Keratinocyte (primary cell): ENCODE measurements at regions not wholly inside any gene's neighbourhood (a gene's known extent, or its start where the extent isn't known, plus 50 kb on each side); places are given as distances from the start of the nearest gene placed in this dataset.

ENCODE experiments used
- DNase-seq: peaks from one replicate; pipeline ENCODE4 v3.0.0-alpha.2; 2011; ENCODE audit warnings: low read depth, missing footprints, low spot score
- FAIRE-seq: peaks from 2 replicates; lab custom pipeline; 2011; peaks lifted over from hg19 to GRCh38; lab: Jason Lieb, UNC
- H2AFZ ChIP-seq: 2 replicates; pipeline ENCODE4 v1.6.0; 2012; ENCODE audit warnings: low read length, control low read depth, inconsistent platforms; ENCODE audit not compliant: control insufficient read depth
- H3K27ac ChIP-seq: 2 replicates; pipeline ENCODE4 v1.5.1; 2011; ENCODE audit warnings: low read length; ENCODE audit not compliant: control insufficient read depth, insufficient read depth
- H3K27me3 ChIP-seq: 3 replicates; pipeline ENCODE4 v1.6.0; 2011; ENCODE audit warnings: low read length; ENCODE audit not compliant: control insufficient read depth, insufficient read depth; ENCODE audit errors: extremely low read depth
- H3K36me3 ChIP-seq, 2 experiments: 2 replicates in 1 of 2; 3 replicates in 1 of 2; pipeline ENCODE4 v1.5.1; 2011; ENCODE audit warnings: low read length in 2 of 2, mild to moderate bottlenecking in 1 of 2; ENCODE audit not compliant: control insufficient read depth in 2 of 2, insufficient read depth in 2 of 2; ENCODE audit errors: extremely low read depth in 1 of 2
- H3K4me1 ChIP-seq: 3 replicates; pipeline ENCODE4 v1.5.1; 2011; ENCODE audit warnings: low read length; ENCODE audit not compliant: control insufficient read depth, insufficient read depth; ENCODE audit errors: extremely low read depth
- H3K4me2 ChIP-seq: 3 replicates; pipeline ENCODE4 v1.6.0; 2011; ENCODE audit warnings: low read depth, low read length; ENCODE audit not compliant: control insufficient read depth, insufficient read depth; ENCODE audit errors: extremely low read depth
- H3K4me3 ChIP-seq, 3 experiments: fragments of 200-600 bp in 1 of 3; sonication (generic) in 1 of 3; 2 replicates in 2 of 3; 3 replicates in 1 of 3; pipeline ENCODE4 v1.5.1; 2011 to 2016; ENCODE audit warnings: low read length in 3 of 3, mild to moderate bottlenecking in 3 of 3, control low read depth in 2 of 3, inconsistent platforms in 1 of 3, low read depth in 1 of 3, mixed read lengths in 1 of 3, mixed run types in 1 of 3, moderate library complexity in 1 of 3; ENCODE audit not compliant: control insufficient read depth in 2 of 3, insufficient read depth in 2 of 3; ENCODE audit errors: extremely low read depth in 1 of 3
- H3K79me2 ChIP-seq: 2 replicates; pipeline ENCODE4 v1.6.0; 2012; ENCODE audit warnings: low read length; ENCODE audit not compliant: control insufficient read depth, insufficient read depth
- H3K9ac ChIP-seq: 3 replicates; pipeline ENCODE4 v1.6.0; 2011; ENCODE audit warnings: low read length; ENCODE audit not compliant: control insufficient read depth, insufficient read depth; ENCODE audit errors: extremely low read depth
- H3K9me1 ChIP-seq: 3 replicates; pipeline ENCODE4 v1.6.0; 2011; ENCODE audit warnings: low read length; ENCODE audit not compliant: control insufficient read depth, insufficient read depth; ENCODE audit errors: extremely low read depth
- H3K9me3 ChIP-seq: 2 replicates; pipeline ENCODE4 v1.5.1; 2012; ENCODE audit warnings: low read depth, low read length; ENCODE audit not compliant: control insufficient read depth
- H4K20me1 ChIP-seq: 3 replicates; pipeline ENCODE4 v1.6.0; 2011; ENCODE audit warnings: low read length; ENCODE audit not compliant: control insufficient read depth, insufficient read depth; ENCODE audit errors: extremely low read depth
- CTCF ChIP-seq, 3 experiments: IDR thresholded peaks in 1 of 3; conservative IDR thresholded peaks in 1 of 3; optimal IDR thresholded peaks in 1 of 3; 2 replicates in 2 of 3; 3 replicates in 1 of 3; pipeline versions ENCODE3 to v1.5.1; 2011; ENCODE audit warnings: low read length in 3 of 3, mild to moderate bottlenecking in 3 of 3, moderate library complexity in 2 of 3, control low read depth in 1 of 3, inconsistent platforms in 1 of 3; ENCODE audit not compliant: insufficient read depth in 2 of 3; ENCODE audit errors: extremely low read depth in 1 of 3
- EZH2 ChIP-seq: IDR thresholded peaks from one replicate; pipeline ENCODE4 v1.6.1; 2012; ENCODE audit warnings: inconsistent platforms, mild to moderate bottlenecking, low read length, moderate library complexity
- dilution Hi-C: fragments of 300-500 bp; cut with MboI; formaldehyde crosslinking; loops from one replicate; pipeline ENCODE4 v1.7.0; 2020; ENCODE audit warnings: low sequenced_read_pairs; ENCODE audit not compliant: extremely low pct_ligation_motif_present

GRCh38 chr3:178397836-178398235 lies 138.4 kb upstream of the KCNMB2 start:
- dilution Hi-C loops: no loop called here
- Histone ChIP-seq H3K9ac (no peak overlapping the region), H3K4me2 (no peak overlapping the region), H3K4me3 (no peak overlapping the region), H4K20me1 (no peaks in the 10 kb centered on the region), H3K27me3 (no peaks in the 10 kb centered on the region), H3K9me3 (no peaks in the 10 kb centered on the region), H2AFZ (no peak overlapping the region), H3K79me2 (no peaks in the 10 kb centered on the region), H3K27ac (no peak overlapping the region), H3K9me1 (no peaks in the 10 kb centered on the region), H3K36me3 (no peaks in the 10 kb centered on the region), H3K4me1 (no peaks in the 10 kb centered on the region)
- TF ChIP-seq CTCF (optimal IDR thresholded peaks at IDR 0.05 in 1 of 3, IDR thresholded peaks at IDR 0.05 in 1 of 3, conservative IDR thresholded peaks at IDR 0.05 in 1 of 3; ENCODE audit: extremely low read depth in 1 of 3, insufficient read depth in 2 of 3, low read length in 3 of 3) (no peak), EZH2 (no peak)
- FAIRE-seq (no peak), DNase-seq (no peak)

- no peak overlapping the region for H3K4me3 ChIP-seq
- H3K27me3 ChIP-seq: no peaks in the 10 kb centered on the region
- H3K9ac ChIP-seq: no peak overlapping the region
- H2AFZ ChIP-seq: no peak overlapping the region
- no peak for DNase-seq
- H3K36me3 ChIP-seq: no peaks in the 10 kb centered on the region
- H3K9me1 ChIP-seq: no peaks in the 10 kb centered on the region
- no peaks in the 10 kb centered on the region for H3K9me3 ChIP-seq
- TF ChIP-seq EZH2: no peak
- no peak for TF ChIP-seq CTCF (optimal IDR thresholded peaks at IDR 0.05 in 1 of 3, IDR thresholded peaks at IDR 0.05 in 1 of 3, conservative IDR thresholded peaks at IDR 0.05 in 1 of 3; ENCODE audit: extremely low read depth in 1 of 3, insufficient read depth in 2 of 3, low read length in 3 of 3)
- no peaks in the 10 kb centered on the region for H3K4me1 ChIP-seq
- no peaks in the 10 kb centered on the region for H4K20me1 ChIP-seq
- H3K4me2 ChIP-seq: no peak overlapping the region
- no peak overlapping the region for H3K27ac ChIP-seq
- no peak for FAIRE-seq
- H3K79me2 ChIP-seq: no peaks in the 10 kb centered on the region
- dilution Hi-C loops: no loop called here
These were observed 131.3 kb upstream of the KCNMB2 start for GRCh38 chr3:178404961-178405360.
